Islet precursor cell (in vitro differentiated cells): ENCODE measurements at regions not wholly inside any gene's neighbourhood (a gene's known extent, or its start where the extent isn't known, plus 50 kb on each side); places are given as distances from the start of the nearest gene placed in this dataset.

ENCODE experiments used
- DNase-seq: peaks from one replicate; pipeline ENCODE4 v3.0.0-alpha.2; 2018

GRCh38 chr6:62466607-62467006, 180.6 kb upstream of the KHDRBS2 start:
- no peak for DNase-seq

- DNase-seq: no peak
These were observed 179.2 kb upstream of the KHDRBS2 start for GRCh38 chr6:62465206-62465605.

- no peak for DNase-seq
These were observed 166.6 kb upstream of the KHDRBS2 start for GRCh38 chr6:62452586-62452985.

- DNase-seq: no peak
These were observed 160.8 kb upstream of the KHDRBS2 start for GRCh38 chr6:62446647-62447316.

- DNase-seq: no peak
These were observed 159.5 kb upstream of the KHDRBS2 start for GRCh38 chr6:62445521-62445920.

GRCh38 chr6:62441182-62441581, 155.2 kb upstream of the KHDRBS2 start:
- DNase-seq: no peak

- DNase-seq: no peak
These were observed 143.8 kb upstream of the KHDRBS2 start for GRCh38 chr6:62429781-62430180.

GRCh38 chr6:62400521-62401259, 114.7 kb upstream of the KHDRBS2 start:
- peak; percentile 60 for DNase-seq

- DNase-seq: peak; percentile 57
These were observed 107.6 kb upstream of the KHDRBS2 start for GRCh38 chr6:62393608-62394007.

GRCh38 chr6:62392291-62392690, 106.3 kb upstream of the KHDRBS2 start:
- DNase-seq: no peak

- DNase-seq: no peak
These were observed 105.3 kb upstream of the KHDRBS2 start for GRCh38 chr6:62391358-62391757.

- no peak for DNase-seq
These were observed 104.4 kb upstream of the KHDRBS2 start for GRCh38 chr6:62390401-62390800.

- DNase-seq: no peak
These were observed 85.6 kb upstream of the KHDRBS2 start for GRCh38 chr6:62371453-62372210.

GRCh38 chr6:62367601-62368000, 81.6 kb upstream of the KHDRBS2 start:
- DNase-seq: no peak

GRCh38 chr6:62362097-62362496, 76.1 kb upstream of the KHDRBS2 start:
- DNase-seq: no peak

GRCh38 chr6:62357835-62358234, 71.8 kb upstream of the KHDRBS2 start:
- no peak for DNase-seq

GRCh38 chr6:62354261-62354660, 68.2 kb upstream of the KHDRBS2 start:
- no peak for DNase-seq

- no peak for DNase-seq
These were observed 60.1 kb upstream of the KHDRBS2 start for GRCh38 chr6:62345962-62346689.

GRCh38 chr6:62345446-62345845, 59.4 kb upstream of the KHDRBS2 start:
- DNase-seq: no peak

GRCh38 chr6:62344850-62345249, 58.8 kb upstream of the KHDRBS2 start:
- DNase-seq: no peak

GRCh38 chr6:62338477-62338876, 52.5 kb upstream of the KHDRBS2 start:
- DNase-seq: no peak
